ENCODE measurements at regions not wholly inside any gene's neighbourhood (a gene's known extent, or its start where the extent isn't known, plus 50 kb on each side); places are given as distances from the start of the nearest gene placed in this dataset.

DNA sequence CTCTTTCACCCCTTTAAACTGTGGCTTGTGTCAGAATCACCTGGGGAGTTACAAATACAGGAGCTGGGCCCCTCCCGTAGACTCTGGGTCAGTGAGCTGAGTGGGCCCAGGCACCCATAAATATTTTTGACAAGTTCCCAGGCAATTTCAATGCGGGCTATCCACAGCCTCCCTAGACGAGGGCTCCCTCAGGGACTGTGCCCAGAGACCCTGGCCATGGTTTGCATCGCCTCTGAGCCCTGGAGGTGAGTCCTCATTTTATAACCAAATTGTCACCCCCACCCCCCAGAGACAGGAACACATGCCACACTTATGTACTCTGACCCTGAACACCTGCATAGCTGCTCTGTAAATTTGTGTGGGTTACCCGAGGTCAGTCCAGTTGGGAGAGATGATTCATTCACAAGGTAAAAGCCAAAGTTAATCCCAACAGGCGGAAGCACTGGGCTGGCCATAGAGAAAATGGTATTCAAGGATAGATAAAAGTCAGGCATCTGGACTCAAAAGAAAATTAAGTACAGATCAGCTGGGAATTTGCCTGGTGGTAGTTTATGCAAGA is 146.5 kb upstream of the SLC6A11 start:
- no peak overlapping the region for H3K9ac ChIP-seq (ENCODE audit: low read length in 3 of 3)
- no peak overlapping the region for H3K27ac ChIP-seq (ENCODE audit: low read depth in 2 of 2, low read length in 2 of 2)
- no peaks in the 10 kb centered on the region for H3K27me3 ChIP-seq (ENCODE audit: control insufficient read depth, insufficient read depth, low read length)
- no peaks in the 10 kb centered on the region for H3K9me3 ChIP-seq (ENCODE audit: control insufficient read depth in 2 of 3, insufficient read depth in 1 of 3, low read length in 3 of 3)
- DNase-seq: no peak
- no peak for FAIRE-seq
- intact Hi-C loops (cut with DNase I): no loop called here
- no peak for TF ChIP-seq CTCF (IDR thresholded peaks at IDR 0.05; ENCODE audit: borderline replicate concordance, extremely low read depth, insufficient read depth)
- H3K36me3 ChIP-seq (ENCODE audit: control insufficient read depth in 2 of 3, insufficient read depth in 3 of 3, low read length in 3 of 3): no peaks in the 10 kb centered on the region
- H3K4me1 ChIP-seq (ENCODE audit: control insufficient read depth in 2 of 3, insufficient read depth in 2 of 3, low read depth in 1 of 3, low read length in 3 of 3): no peaks in the 10 kb centered on the region
- H3K4me3 ChIP-seq (ENCODE audit: low read length in 3 of 3): no peak overlapping the region

DNA sequence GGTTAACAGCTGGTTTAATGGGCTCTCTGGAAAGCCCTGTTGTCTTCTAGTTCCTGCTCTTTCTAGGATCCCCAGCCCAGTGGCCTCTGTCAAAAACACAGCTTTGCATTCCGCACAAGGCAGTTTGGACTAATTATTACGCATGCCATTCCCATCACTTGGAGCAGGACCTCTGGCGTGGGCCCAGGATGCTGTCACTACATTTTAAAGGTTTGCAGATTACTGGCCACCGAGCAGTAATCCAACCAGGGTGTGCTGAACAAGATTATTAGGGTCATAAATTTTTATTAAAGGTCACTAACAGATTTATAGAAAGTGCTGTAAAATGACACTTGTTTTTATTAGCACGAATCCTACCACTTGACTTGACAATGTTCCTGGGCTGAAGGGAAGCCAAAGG is 143.6 kb upstream of the SLC6A11 start:
- no peak for TF ChIP-seq CTCF (IDR thresholded peaks at IDR 0.05; ENCODE audit: borderline replicate concordance, extremely low read depth, insufficient read depth)
- peak in 4 of 5 donors; percentile 65 to 86 (median 80) for DNase-seq
- Histone ChIP-seq H3K9me3 (ENCODE audit: control insufficient read depth in 2 of 3, insufficient read depth in 1 of 3, low read length in 3 of 3) (no peaks in the 10 kb centered on the region), H3K4me1 (ENCODE audit: control insufficient read depth in 2 of 3, insufficient read depth in 2 of 3, low read depth in 1 of 3, low read length in 3 of 3) (no peaks in the 10 kb centered on the region), H3K36me3 (ENCODE audit: control insufficient read depth in 2 of 3, insufficient read depth in 3 of 3, low read length in 3 of 3) (no peaks in the 10 kb centered on the region), H3K27me3 (ENCODE audit: control insufficient read depth, insufficient read depth, low read length) (no peaks in the 10 kb centered on the region), H3K4me3 (ENCODE audit: low read length in 3 of 3) (no peak overlapping the region), H3K27ac (ENCODE audit: low read depth in 2 of 2, low read length in 2 of 2) (no peak overlapping the region), H3K9ac (ENCODE audit: low read length in 3 of 3) (no peak overlapping the region)
- no peak for FAIRE-seq
- intact Hi-C loops (cut with DNase I): no loop called here

GRCh38 chr3:10674578-10674977 is 141.4 kb upstream of the SLC6A11 start:
- no peak for FAIRE-seq
- Histone ChIP-seq H3K4me1 (ENCODE audit: control insufficient read depth in 2 of 3, insufficient read depth in 2 of 3, low read depth in 1 of 3, low read length in 3 of 3) (no peaks in the 10 kb centered on the region), H3K4me3 (ENCODE audit: low read length in 3 of 3) (no peak overlapping the region), H3K27me3 (ENCODE audit: control insufficient read depth, insufficient read depth, low read length) (no peaks in the 10 kb centered on the region), H3K27ac (ENCODE audit: low read depth in 2 of 2, low read length in 2 of 2) (no peak overlapping the region), H3K9ac (ENCODE audit: low read length in 3 of 3) (no peak overlapping the region), H3K9me3 (ENCODE audit: control insufficient read depth in 2 of 3, insufficient read depth in 1 of 3, low read length in 3 of 3) (no peaks in the 10 kb centered on the region), H3K36me3 (ENCODE audit: control insufficient read depth in 2 of 3, insufficient read depth in 3 of 3, low read length in 3 of 3) (no peaks in the 10 kb centered on the region)
- TF ChIP-seq CTCF (IDR thresholded peaks at IDR 0.05; ENCODE audit: borderline replicate concordance, extremely low read depth, insufficient read depth): no peak
- DNase-seq: no peak
- intact Hi-C loops (cut with DNase I): no loop called here

DNA sequence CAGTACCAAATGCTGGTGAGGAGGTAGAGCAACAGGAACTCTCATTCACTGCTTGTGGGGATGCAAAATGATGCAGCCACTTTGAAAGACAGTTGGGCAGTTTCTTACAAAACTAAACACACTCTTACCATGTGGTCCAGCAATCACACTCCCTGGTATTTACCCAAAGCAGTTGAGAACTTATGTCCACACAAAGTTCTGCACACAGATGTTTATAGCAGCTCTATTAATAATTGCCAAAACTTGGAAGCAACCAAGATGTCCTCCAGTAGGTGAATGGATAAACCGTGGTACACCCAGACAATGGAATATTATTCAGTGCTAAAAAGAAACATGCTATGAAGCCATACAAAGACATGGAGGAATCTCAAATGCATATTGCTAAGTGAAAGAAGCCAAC is 139.1 kb upstream of the SLC6A11 start:
- DNase-seq: no peak
- Histone ChIP-seq H3K36me3 (ENCODE audit: control insufficient read depth in 2 of 3, insufficient read depth in 3 of 3, low read length in 3 of 3) (no peaks in the 10 kb centered on the region), H3K4me3 (ENCODE audit: low read length in 3 of 3) (no peak overlapping the region), H3K27me3 (ENCODE audit: control insufficient read depth, insufficient read depth, low read length) (no peaks in the 10 kb centered on the region), H3K9ac (ENCODE audit: low read length in 3 of 3) (no peak overlapping the region), H3K4me1 (ENCODE audit: control insufficient read depth in 2 of 3, insufficient read depth in 2 of 3, low read depth in 1 of 3, low read length in 3 of 3) (no peaks in the 10 kb centered on the region), H3K9me3 (ENCODE audit: control insufficient read depth in 2 of 3, insufficient read depth in 1 of 3, low read length in 3 of 3) (no peaks in the 10 kb centered on the region), H3K27ac (ENCODE audit: low read depth in 2 of 2, low read length in 2 of 2) (no peak overlapping the region)
- no peak for FAIRE-seq
- intact Hi-C loops (cut with DNase I): no loop called here
- no peak for TF ChIP-seq CTCF (IDR thresholded peaks at IDR 0.05; ENCODE audit: borderline replicate concordance, extremely low read depth, insufficient read depth)

Data from kidney (tissue), 13 donors.